Left lung (tissue), 4 donors: ENCODE measurements at regions not wholly inside any gene's neighbourhood (a gene's known extent, or its start where the extent isn't known, plus 50 kb on each side); places are given as distances from the start of the nearest gene placed in this dataset.
A peak's percentile ranks its signal among the peaks of the same experiment; 100 is the strongest.

ENCODE experiments used
- ATAC-seq: fragments of 200-7000 bp; cut with Tn5 transposase; one replicate; pipeline ENCODE4 v1.9.1; 2020; ENCODE audit warnings: moderate library complexity
- DNase-seq, 4 donors: peaks; one replicate each; pipeline ENCODE4 v3.0.0-alpha.2; 2013 to 2020
- H3K27ac ChIP-seq, 2 donors: fragments of 200-600 bp; sonication (generic) in 1 of 2; one replicate each; pipeline versions ENCODE4 v1.5.0 to v1.8.0; 2020 to 2021
- H3K27me3 ChIP-seq, 2 donors: fragments of 200-600 bp; sonication (generic) in 1 of 2; one replicate each; pipeline versions ENCODE4 v1.5.0 to v1.8.0; 2020 to 2021
- H3K36me3 ChIP-seq, 2 donors: fragments of 200-600 bp; sonication (generic) in 1 of 2; one replicate each; pipeline versions ENCODE4 v1.5.0 to v1.8.0; 2020 to 2021
- H3K4me1 ChIP-seq, 2 donors: fragments of 200-600 bp; one replicate each; pipeline ENCODE4 v1.8.0; 2021
- H3K4me3 ChIP-seq, 2 donors: fragments of 200-600 bp; sonication (generic) in 1 of 2; one replicate each; pipeline versions ENCODE4 v1.5.0 to v1.8.0; 2020 to 2021; ENCODE audit warnings: mild to moderate bottlenecking in 1 of 2
- H3K9me3 ChIP-seq, 2 donors: fragments of 200-600 bp; sonication (generic) in 1 of 2; one replicate each; pipeline versions ENCODE4 v1.5.0 to v1.8.0; 2020 to 2021
- CTCF ChIP-seq, 2 donors: fragments of 200-600 bp; sonication (generic) in 1 of 2; IDR thresholded peaks; one replicate each; pipeline versions ENCODE4 v1.5.0 to v1.8.0; 2021; ENCODE audit warnings: antibody characterized with exemption in 2 of 2
- intact Hi-C, 2 donors: fragments of 100-400 bp; cut with DNase I; formaldehyde crosslinking; loops; one replicate each; pipeline versions ENCODE4 v1.11.2 to v1.14.2; 2022
- donor health status: DM: no; HTN: yes; CAD: no.
- donor health status: DM: no; HTN: no; CAD: no.

GRCh38 chr18:1998121-1998520 is 573.2 kb downstream of the METTL4 start:
- TF ChIP-seq CTCF (IDR thresholded peaks at IDR 0.05): no peak
- H3K27ac ChIP-seq: no peak overlapping the region
- DNase-seq (no peak), ATAC-seq (no peak)
- no peaks in the 10 kb centered on the region for H3K36me3 ChIP-seq
- intact Hi-C loops: no loop called here
- H3K4me1 ChIP-seq: no peaks in the 10 kb centered on the region
- H3K9me3 ChIP-seq: no peaks in the 10 kb centered on the region
- H3K4me3 ChIP-seq: no peak overlapping the region
- H3K27me3 ChIP-seq: no peaks in the 10 kb centered on the region

GRCh38 chr18:1999387-1999786 is 571.9 kb downstream of the METTL4 start:
- intact Hi-C loops: no loop called here
- no peak for ATAC-seq

GRCh38 chr18:2002151-2002550 is 569.2 kb downstream of the METTL4 start:
- TF ChIP-seq CTCF (IDR thresholded peaks at IDR 0.05): no peak
- Histone ChIP-seq H3K4me1 (no peaks in the 10 kb centered on the region), H3K9me3 (no peaks in the 10 kb centered on the region), H3K4me3 (no peak overlapping the region), H3K27ac (no peak overlapping the region), H3K27me3 (no peaks in the 10 kb centered on the region), H3K36me3 (no peaks in the 10 kb centered on the region)
- DNase-seq (no peak), ATAC-seq (peak; percentile 57)
- intact Hi-C loops: no loop called here

More at GRCh38 chr18:1999387-1999786, 571.9 kb downstream of the METTL4 start:
- H3K27ac ChIP-seq: no peak overlapping the region
- no peaks in the 10 kb centered on the region for H3K27me3 ChIP-seq
- TF ChIP-seq CTCF (IDR thresholded peaks at IDR 0.05): no peak
- no peaks in the 10 kb centered on the region for H3K9me3 ChIP-seq
- no peaks in the 10 kb centered on the region for H3K36me3 ChIP-seq
- no peak for DNase-seq
- H3K4me3 ChIP-seq: no peak overlapping the region
- no peaks in the 10 kb centered on the region for H3K4me1 ChIP-seq

- ATAC-seq: no peak
- DNase-seq: no peak
- H3K36me3 ChIP-seq: no peaks in the 10 kb centered on the region
- no peaks in the 10 kb centered on the region for H3K4me1 ChIP-seq
- H3K9me3 ChIP-seq: no peaks in the 10 kb centered on the region
- H3K4me3 ChIP-seq: no peak overlapping the region
- TF ChIP-seq CTCF (IDR thresholded peaks at IDR 0.05): no peak
- no peaks in the 10 kb centered on the region for H3K27me3 ChIP-seq
- no peak overlapping the region for H3K27ac ChIP-seq
- intact Hi-C loops: no loop called here
These were observed 568.7 kb downstream of the METTL4 start for GRCh38 chr18:2002604-2003003.

GRCh38 chr18:2009942-2010697 is 561.2 kb downstream of the METTL4 start:
- ATAC-seq (no peak), DNase-seq (no peak)
- H3K4me1 ChIP-seq: no peaks in the 10 kb centered on the region
- TF ChIP-seq CTCF (IDR thresholded peaks at IDR 0.05): no peak
- H3K4me3 ChIP-seq: no peak overlapping the region
- H3K9me3 ChIP-seq: no peaks in the 10 kb centered on the region
- H3K27me3 ChIP-seq: no peaks in the 10 kb centered on the region
- no peaks in the 10 kb centered on the region for H3K36me3 ChIP-seq
- intact Hi-C loops: no loop called here
- no peak overlapping the region for H3K27ac ChIP-seq
